Mesothelial cell of epicardium (in vitro differentiated cells): ENCODE measurements at regions not wholly inside any gene's neighbourhood (a gene's known extent, or its start where the extent isn't known, plus 50 kb on each side); places are given as distances from the start of the nearest gene placed in this dataset.

Experiments
- DNase-seq, 2 experiments: peaks; one replicate each; pipeline ENCODE4 v3.0.0; 2021; ENCODE audit warnings: low spot score in 2 of 2; ENCODE audit not compliant: unreplicated experiment in 2 of 2
- H3K27ac Mint-ChIP-seq: 2 replicates; pipeline ENCODE4 v1.8.0; 2021; ENCODE audit warnings: mixed read lengths
- H3K27me3 Mint-ChIP-seq: 2 replicates; pipeline ENCODE4 v1.8.0; 2021; ENCODE audit warnings: low read depth, mixed read lengths
- H3K36me3 Mint-ChIP-seq: 2 replicates; pipeline ENCODE4 v1.8.0; 2021; ENCODE audit warnings: mixed read lengths
- H3K4me1 Mint-ChIP-seq: 2 replicates; pipeline ENCODE4 v1.8.0; 2021; ENCODE audit warnings: mixed read lengths
- H3K4me3 Mint-ChIP-seq: 2 replicates; pipeline ENCODE4 v1.8.0; 2021; ENCODE audit warnings: mild to moderate bottlenecking, moderate library complexity, mixed read lengths
- H3K9me3 Mint-ChIP-seq: 2 replicates; pipeline ENCODE4 v1.8.0; 2021; ENCODE audit warnings: mixed read lengths
- TF ChIP-seq, protein P1 (sequence below): fragments of 200-600 bp; sonication (generic); IDR thresholded peaks from one replicate; pipeline ENCODE4 v1.5.0; 2021; ENCODE audit warnings: antibody characterized with exemption; ENCODE audit not compliant: unreplicated experiment

DNA sequence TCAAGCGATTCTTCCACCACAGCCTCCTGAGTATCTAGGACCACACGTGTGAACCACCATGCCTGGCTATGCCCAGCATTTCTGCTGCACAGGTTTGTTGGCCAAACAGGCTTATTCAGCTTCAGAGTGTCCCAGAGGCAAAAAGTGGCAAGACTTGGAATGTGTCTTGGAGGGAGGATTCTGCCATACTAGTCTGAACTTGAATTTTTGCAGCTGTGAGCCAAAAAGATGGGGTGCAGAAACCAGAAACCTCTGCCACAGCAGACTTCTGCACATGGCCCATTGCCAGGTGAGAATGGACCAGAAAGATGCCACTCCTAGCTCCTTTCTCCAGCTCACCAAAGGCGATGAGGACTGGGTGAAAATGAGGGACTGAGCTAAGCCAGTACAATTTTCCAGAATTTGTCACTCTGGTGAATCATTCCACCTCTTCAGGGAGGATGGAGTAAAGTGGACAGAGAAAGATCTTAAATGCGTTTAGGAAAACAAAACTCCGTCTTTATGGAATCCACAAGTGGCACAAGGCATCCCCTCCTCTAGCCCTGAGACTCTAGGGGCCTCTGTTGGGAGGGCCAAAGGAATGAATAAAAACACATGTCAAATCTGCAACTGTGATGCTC, 369.1 kb upstream of the CLNK start:
- no peaks in the 10 kb centered on the region for H3K36me3 Mint-ChIP-seq
- no peak for DNase-seq
- TF ChIP-seq, protein P1, sequence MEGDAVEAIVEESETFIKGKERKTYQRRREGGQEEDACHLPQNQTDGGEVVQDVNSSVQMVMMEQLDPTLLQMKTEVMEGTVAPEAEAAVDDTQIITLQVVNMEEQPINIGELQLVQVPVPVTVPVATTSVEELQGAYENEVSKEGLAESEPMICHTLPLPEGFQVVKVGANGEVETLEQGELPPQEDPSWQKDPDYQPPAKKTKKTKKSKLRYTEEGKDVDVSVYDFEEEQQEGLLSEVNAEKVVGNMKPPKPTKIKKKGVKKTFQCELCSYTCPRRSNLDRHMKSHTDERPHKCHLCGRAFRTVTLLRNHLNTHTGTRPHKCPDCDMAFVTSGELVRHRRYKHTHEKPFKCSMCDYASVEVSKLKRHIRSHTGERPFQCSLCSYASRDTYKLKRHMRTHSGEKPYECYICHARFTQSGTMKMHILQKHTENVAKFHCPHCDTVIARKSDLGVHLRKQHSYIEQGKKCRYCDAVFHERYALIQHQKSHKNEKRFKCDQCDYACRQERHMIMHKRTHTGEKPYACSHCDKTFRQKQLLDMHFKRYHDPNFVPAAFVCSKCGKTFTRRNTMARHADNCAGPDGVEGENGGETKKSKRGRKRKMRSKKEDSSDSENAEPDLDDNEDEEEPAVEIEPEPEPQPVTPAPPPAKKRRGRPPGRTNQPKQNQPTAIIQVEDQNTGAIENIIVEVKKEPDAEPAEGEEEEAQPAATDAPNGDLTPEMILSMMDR = no peak
- no peaks in the 10 kb centered on the region for H3K27me3 Mint-ChIP-seq
- no peak overlapping the region for H3K27ac Mint-ChIP-seq
- no peak overlapping the region for H3K4me3 Mint-ChIP-seq
- peaks cover 5% of the 10 kb centered on the region for H3K4me1 Mint-ChIP-seq
- no peaks in the 10 kb centered on the region for H3K9me3 Mint-ChIP-seq

DNA sequence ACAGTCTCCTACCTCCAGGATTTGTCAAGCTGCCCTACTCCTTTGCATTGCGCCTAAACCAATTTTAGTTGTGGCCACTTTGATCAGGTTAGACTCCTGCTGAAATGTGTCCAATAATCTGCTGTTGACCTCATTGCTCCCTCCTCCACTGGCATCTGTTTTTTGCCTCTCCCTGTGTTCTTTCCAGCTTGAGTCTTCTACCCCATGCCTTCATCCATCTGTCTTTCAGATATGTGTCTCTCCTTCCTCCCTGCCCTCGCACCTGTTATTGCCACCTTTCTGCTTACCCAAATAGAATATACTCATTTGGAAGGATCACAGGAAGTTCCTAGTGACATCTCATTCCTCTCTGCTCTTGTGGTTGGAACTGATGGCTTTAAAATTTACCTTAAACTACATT, 366.6 kb upstream of the CLNK start:
- H3K4me1 Mint-ChIP-seq = peaks cover 5% of the 10 kb centered on the region
- H3K27me3 Mint-ChIP-seq = no peaks in the 10 kb centered on the region
- H3K27ac Mint-ChIP-seq = no peak overlapping the region
- H3K36me3 Mint-ChIP-seq = peaks cover 3% of the 10 kb centered on the region
- TF ChIP-seq, protein P1 = no peak
- H3K4me3 Mint-ChIP-seq = no peak overlapping the region
- peaks cover 6% of the 10 kb centered on the region for H3K9me3 Mint-ChIP-seq
- DNase-seq = no peak

DNA sequence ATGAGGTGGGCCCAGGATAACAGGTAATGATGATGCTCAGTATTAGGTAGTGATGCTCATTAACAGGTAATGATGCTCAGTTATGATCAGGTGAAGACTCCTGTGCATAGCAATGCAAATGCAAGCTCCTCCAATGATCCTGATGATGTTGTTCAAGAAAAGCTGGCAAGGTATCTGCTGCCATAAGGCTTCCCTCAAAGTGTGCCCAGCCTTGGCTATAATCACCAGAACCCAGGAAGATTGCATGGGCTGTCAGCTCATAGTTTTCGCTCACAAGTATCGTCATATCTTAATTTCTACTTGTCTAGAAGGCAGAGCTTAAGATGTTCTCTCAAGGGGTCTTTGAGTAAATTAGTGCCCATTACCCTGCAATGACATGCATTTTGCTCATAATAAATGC, 366.2 kb upstream of the CLNK start:
- H3K27me3 Mint-ChIP-seq = no peaks in the 10 kb centered on the region
- peaks cover 9% of the 10 kb centered on the region for H3K9me3 Mint-ChIP-seq
- no peak overlapping the region for H3K27ac Mint-ChIP-seq
- no peak overlapping the region for H3K4me3 Mint-ChIP-seq
- peaks cover 5% of the 10 kb centered on the region for H3K4me1 Mint-ChIP-seq
- TF ChIP-seq, protein P1 = no peak
- DNase-seq = no peak
- peaks cover 3% of the 10 kb centered on the region for H3K36me3 Mint-ChIP-seq

DNA sequence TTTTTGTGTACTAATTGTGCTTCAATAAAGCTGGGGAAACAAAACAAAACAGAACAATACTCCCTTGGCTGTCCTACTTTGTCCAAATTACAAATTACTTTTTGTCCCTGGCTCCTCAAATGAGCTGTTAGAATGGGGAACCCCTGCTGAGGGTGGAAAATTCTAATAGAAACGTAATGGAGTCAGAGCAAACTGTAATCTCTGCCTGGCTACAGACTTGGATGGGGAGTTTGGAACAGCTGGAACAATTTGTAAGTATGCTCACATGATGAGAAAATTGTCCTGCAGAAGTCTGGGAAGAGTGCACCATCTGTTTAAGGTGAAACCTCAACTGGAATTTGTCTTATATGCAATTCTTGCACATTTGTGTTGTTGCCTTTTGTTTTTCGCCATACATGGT, 364.4 kb upstream of the CLNK start:
- TF ChIP-seq, protein P1 = no peak
- peaks cover 25% of the 10 kb centered on the region for H3K9me3 Mint-ChIP-seq
- H3K36me3 Mint-ChIP-seq = peaks cover 3% of the 10 kb centered on the region
- H3K27ac Mint-ChIP-seq = no peak overlapping the region
- no peak overlapping the region for H3K4me3 Mint-ChIP-seq
- no peak for DNase-seq
- H3K4me1 Mint-ChIP-seq = peaks cover 5% of the 10 kb centered on the region
- H3K27me3 Mint-ChIP-seq = no peaks in the 10 kb centered on the region

DNA sequence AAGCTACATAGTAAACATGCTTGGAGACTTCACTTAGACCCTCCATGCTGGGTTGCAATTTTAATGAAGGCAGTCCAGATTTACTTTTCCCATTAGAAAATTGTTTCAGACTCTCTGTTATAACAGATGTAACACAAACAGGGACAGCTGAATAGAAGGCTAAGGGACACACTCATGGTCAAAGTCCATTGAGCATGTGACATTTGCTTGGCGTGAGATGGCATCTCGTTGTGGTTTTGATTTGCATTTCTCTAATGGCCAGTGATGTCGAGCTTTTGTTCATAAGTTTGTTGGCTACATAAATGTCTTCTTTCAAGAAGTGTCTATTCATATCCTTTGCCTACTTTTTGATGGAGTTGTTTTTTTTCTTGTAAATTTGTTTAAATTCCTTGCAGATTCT, 358.2 kb upstream of the CLNK start:
- Mint-ChIP-seq H3K27ac (no peak overlapping the region), H3K4me1 (peaks cover 24% of the 10 kb centered on the region), H3K4me3 (no peak overlapping the region), H3K9me3 (peaks cover 27% of the 10 kb centered on the region), H3K27me3 (no peaks in the 10 kb centered on the region), H3K36me3 (peaks cover 3% of the 10 kb centered on the region)
- TF ChIP-seq, protein P1 = no peak
- no peak for DNase-seq
